Neural progenitor cell (in vitro differentiated cells): ENCODE measurements at regions not wholly inside any gene's neighbourhood (a gene's known extent, or its start where the extent isn't known, plus 50 kb on each side); places are given as distances from the start of the nearest gene placed in this dataset.

Experiments
- DNase-seq: peaks from one replicate; pipeline ENCODE4 v3.0.0-alpha.2; 2016; ENCODE audit warnings: low spot score
- H2AFZ ChIP-seq: fragments of 200-600 bp; sonication (generic); replicated peaks from 2 replicates; pipeline ENCODE4 v1.6.1; 2016; ENCODE audit warnings: antibody characterized with exemption
- H3F3A ChIP-seq: fragments of 200-600 bp; sonication (generic); 2 replicates; pipeline ENCODE4 v1.6.1; 2016; ENCODE audit warnings: antibody characterized with exemption, low read depth
- H3K27ac ChIP-seq: fragments of 200-600 bp; sonication (generic); 2 replicates; pipeline ENCODE4 v1.5.1; 2016; ENCODE audit warnings: mild to moderate bottlenecking
- H3K27me3 ChIP-seq: fragments of 200-600 bp; sonication (generic); 2 replicates; pipeline ENCODE4 v1.6.1; 2016; ENCODE audit warnings: mild to moderate bottlenecking, moderate library complexity
- H3K36me3 ChIP-seq: fragments of 200-600 bp; sonication (generic); 2 replicates; pipeline ENCODE4 v1.5.1; 2016
- H3K4me1 ChIP-seq: fragments of 200-600 bp; sonication (generic); 2 replicates; pipeline ENCODE4 v1.6.1; 2016; ENCODE audit warnings: mixed run types
- H3K4me2 ChIP-seq: fragments of 200-600 bp; sonication (generic); 2 replicates; pipeline ENCODE4 v1.6.1; 2016
- H3K4me3 ChIP-seq: fragments of 200-600 bp; sonication (generic); 2 replicates; pipeline ENCODE4 v1.5.1; 2016
- H3K79me2 ChIP-seq: fragments of 200-600 bp; sonication (generic); 2 replicates; pipeline ENCODE4 v1.6.1; 2016; ENCODE audit warnings: low read depth
- H3K9ac ChIP-seq: fragments of 200-600 bp; sonication (generic); 2 replicates; pipeline ENCODE4 v1.6.1; 2016
- H3K9me3 ChIP-seq: fragments of 200-600 bp; sonication (generic); 2 replicates; pipeline ENCODE4 v1.5.1; 2016; ENCODE audit warnings: low read depth
- H4K20me1 ChIP-seq: fragments of 200-600 bp; sonication (generic); 2 replicates; pipeline ENCODE4 v1.6.1; 2016; ENCODE audit warnings: low read depth
- H3K27ac Mint-ChIP-seq: 3 replicates; pipeline ENCODE4 v1.8.0; 2021; ENCODE audit warnings: mixed read lengths
- H3K27me3 Mint-ChIP-seq: 2 replicates; pipeline ENCODE4 v1.8.0; 2022; ENCODE audit warnings: low read depth, mild to moderate bottlenecking, inconsistent platforms, moderate library complexity, mixed read lengths; ENCODE audit not compliant: insufficient read depth
- H3K36me3 Mint-ChIP-seq: 3 replicates; pipeline ENCODE4 v1.8.0; 2021; ENCODE audit warnings: mixed read lengths
- H3K4me1 Mint-ChIP-seq: 3 replicates; pipeline ENCODE4 v1.8.0; 2021; ENCODE audit warnings: mixed read lengths
- H3K4me3 Mint-ChIP-seq: 3 replicates; pipeline ENCODE4 v1.8.0; 2021; ENCODE audit warnings: mild to moderate bottlenecking, moderate library complexity, mixed read lengths
- H3K9me3 Mint-ChIP-seq: 3 replicates; pipeline ENCODE4 v1.8.0; 2020; ENCODE audit warnings: mixed read lengths
- EZH2 ChIP-seq: fragments of 200-600 bp; sonication (generic); IDR thresholded peaks from 2 replicates; pipeline ENCODE4 v1.6.1; 2017; ENCODE audit warnings: antibody characterized with exemption, mild to moderate bottlenecking, moderate library complexity
- EZH2phosphoT487 ChIP-seq: fragments of 200-600 bp; sonication (generic); IDR thresholded peaks from 2 replicates; pipeline ENCODE4 v1.6.1; 2017; ENCODE audit warnings: antibody characterized with exemption
- TF ChIP-seq, protein P1 (sequence below): fragments of 200-600 bp; sonication (generic); IDR thresholded peaks from 2 replicates; pipeline ENCODE4 v1.5.1; 2017; ENCODE audit warnings: antibody characterized with exemption, mild to moderate bottlenecking

DNA sequence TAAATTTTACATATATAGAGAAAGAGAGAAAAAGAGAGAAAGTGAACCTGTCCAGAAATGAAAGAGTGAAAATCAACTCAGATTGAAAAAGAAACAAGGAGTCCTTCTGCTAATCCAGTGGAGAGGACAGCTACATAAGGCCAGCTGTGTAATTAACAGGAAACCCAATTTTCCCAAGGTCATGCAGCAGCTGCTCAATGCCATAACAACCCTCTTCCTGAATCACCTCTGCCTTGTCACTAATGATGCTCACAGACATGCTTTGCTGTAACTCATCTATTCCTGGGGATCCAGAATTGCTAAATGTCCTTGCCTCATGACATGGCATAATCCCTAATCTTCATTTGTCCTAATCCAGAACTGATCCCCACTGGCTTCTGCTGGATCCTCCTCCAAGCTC, 288.6 kb downstream of the NEBL start:
- Histone ChIP-seq H3K9me3 (no peaks in the 10 kb centered on the region), H3K27me3 (no peaks in the 10 kb centered on the region), H3K27ac (no peak overlapping the region), H3K79me2 (no peaks in the 10 kb centered on the region), H3F3A (no peaks in the 10 kb centered on the region), H3K9ac (no peak overlapping the region), H4K20me1 (no peaks in the 10 kb centered on the region), H3K4me1 (no peaks in the 10 kb centered on the region), H3K4me2 (no peak overlapping the region), H3K36me3 (no peaks in the 10 kb centered on the region), H2AFZ (no peak overlapping the region), H3K4me3 (no peak overlapping the region)
- Mint-ChIP-seq H3K27ac (no peak overlapping the region), H3K36me3 (no peaks in the 10 kb centered on the region), H3K9me3 (no peaks in the 10 kb centered on the region), H3K4me1 (no peaks in the 10 kb centered on the region), H3K4me3 (no peak overlapping the region), H3K27me3 (no peaks in the 10 kb centered on the region)
- TF ChIP-seq EZH2, result no peak
- TF ChIP-seq, protein P1, sequence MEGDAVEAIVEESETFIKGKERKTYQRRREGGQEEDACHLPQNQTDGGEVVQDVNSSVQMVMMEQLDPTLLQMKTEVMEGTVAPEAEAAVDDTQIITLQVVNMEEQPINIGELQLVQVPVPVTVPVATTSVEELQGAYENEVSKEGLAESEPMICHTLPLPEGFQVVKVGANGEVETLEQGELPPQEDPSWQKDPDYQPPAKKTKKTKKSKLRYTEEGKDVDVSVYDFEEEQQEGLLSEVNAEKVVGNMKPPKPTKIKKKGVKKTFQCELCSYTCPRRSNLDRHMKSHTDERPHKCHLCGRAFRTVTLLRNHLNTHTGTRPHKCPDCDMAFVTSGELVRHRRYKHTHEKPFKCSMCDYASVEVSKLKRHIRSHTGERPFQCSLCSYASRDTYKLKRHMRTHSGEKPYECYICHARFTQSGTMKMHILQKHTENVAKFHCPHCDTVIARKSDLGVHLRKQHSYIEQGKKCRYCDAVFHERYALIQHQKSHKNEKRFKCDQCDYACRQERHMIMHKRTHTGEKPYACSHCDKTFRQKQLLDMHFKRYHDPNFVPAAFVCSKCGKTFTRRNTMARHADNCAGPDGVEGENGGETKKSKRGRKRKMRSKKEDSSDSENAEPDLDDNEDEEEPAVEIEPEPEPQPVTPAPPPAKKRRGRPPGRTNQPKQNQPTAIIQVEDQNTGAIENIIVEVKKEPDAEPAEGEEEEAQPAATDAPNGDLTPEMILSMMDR, result no peak
- no peak for TF ChIP-seq EZH2phosphoT487
- DNase-seq, result no peak

DNA sequence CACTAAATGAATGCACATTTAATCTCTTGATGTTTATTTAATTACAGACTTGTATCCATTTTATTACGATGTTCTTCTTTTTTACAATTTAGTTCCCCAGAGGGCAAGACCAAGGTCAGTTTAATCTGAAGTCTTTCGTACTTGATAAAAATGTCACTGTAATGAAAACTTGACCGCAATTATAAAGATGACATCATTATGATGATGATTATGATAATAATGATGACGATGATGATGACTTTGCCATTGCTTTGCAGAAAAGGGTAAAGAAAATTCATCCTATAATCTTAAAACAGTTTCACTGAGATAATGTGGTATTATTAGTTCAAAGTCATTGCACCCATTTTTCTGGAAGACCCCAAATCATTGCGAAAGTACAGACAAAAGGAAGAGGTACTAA, 290.1 kb downstream of the NEBL start:
- no peaks in the 10 kb centered on the region for H3K4me1 ChIP-seq
- Mint-ChIP-seq H3K27me3 (no peaks in the 10 kb centered on the region), H3K27ac (no peak overlapping the region), H3K9me3 (peaks cover 2% of the 10 kb centered on the region), H3K4me1 (no peaks in the 10 kb centered on the region), H3K4me3 (no peak overlapping the region), H3K36me3 (no peaks in the 10 kb centered on the region)
- no peak overlapping the region for H3K9ac ChIP-seq
- H3K36me3 ChIP-seq, result no peaks in the 10 kb centered on the region
- H3K79me2 ChIP-seq, result no peaks in the 10 kb centered on the region
- no peak overlapping the region for H2AFZ ChIP-seq
- H3K27me3 ChIP-seq, result no peaks in the 10 kb centered on the region
- H3K4me3 ChIP-seq, result no peak overlapping the region
- DNase-seq, result no peak
- TF ChIP-seq EZH2phosphoT487 (no peak), EZH2 (no peak)
- TF ChIP-seq, protein P1, result no peak
- no peaks in the 10 kb centered on the region for H4K20me1 ChIP-seq
- no peak overlapping the region for H3K4me2 ChIP-seq
- no peaks in the 10 kb centered on the region for H3F3A ChIP-seq
- H3K9me3 ChIP-seq, result no peaks in the 10 kb centered on the region
- no peak overlapping the region for H3K27ac ChIP-seq

DNA sequence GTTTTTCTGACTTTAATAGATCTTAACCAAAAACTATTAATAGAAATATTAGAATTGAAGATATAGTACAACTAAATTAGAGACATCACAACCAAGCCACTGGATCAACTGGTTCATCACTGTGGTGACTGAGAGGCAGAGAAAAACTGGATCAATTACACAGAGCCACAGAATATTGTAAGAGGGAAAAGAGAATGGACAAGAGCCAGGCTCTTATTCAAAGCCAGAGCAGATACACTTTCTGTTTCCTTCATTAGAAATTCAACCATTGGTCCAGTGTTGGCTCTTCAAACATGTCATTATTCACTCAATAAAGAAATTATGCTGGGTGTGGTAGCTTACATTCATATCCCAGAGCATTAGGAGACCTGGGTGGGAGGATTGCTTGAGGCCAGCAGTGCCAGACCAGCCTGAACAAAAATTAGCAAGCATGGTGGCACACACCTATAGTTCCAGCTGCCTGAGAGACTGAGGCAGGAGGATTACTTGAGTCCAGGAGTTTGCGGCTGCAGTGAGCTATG, 295.1 kb downstream of the NEBL start:
- no peak for DNase-seq

More for the DNA sequence above, 295.1 kb downstream of the NEBL start:
- peaks cover 2% of the 10 kb centered on the region for H3K9me3 Mint-ChIP-seq
- no peaks in the 10 kb centered on the region for H3K36me3 Mint-ChIP-seq
- no peak overlapping the region for H3K4me2 ChIP-seq
- H3K36me3 ChIP-seq, result no peaks in the 10 kb centered on the region
- peaks cover 17% of the 10 kb centered on the region for H3K4me1 Mint-ChIP-seq
- H3K27ac Mint-ChIP-seq, result no peak overlapping the region
- H3K27ac ChIP-seq, result no peak overlapping the region
- no peak overlapping the region for H3K4me3 Mint-ChIP-seq
- H3K27me3 ChIP-seq, result no peaks in the 10 kb centered on the region
- no peak overlapping the region for H2AFZ ChIP-seq
- H3K9ac ChIP-seq, result no peak overlapping the region
- no peak for TF ChIP-seq EZH2phosphoT487
- TF ChIP-seq, protein P1, result no peak
- TF ChIP-seq EZH2, result no peak
- no peak overlapping the region for H3K4me3 ChIP-seq
- H3K27me3 Mint-ChIP-seq, result no peaks in the 10 kb centered on the region
- no peaks in the 10 kb centered on the region for H3K79me2 ChIP-seq
- H3K4me1 ChIP-seq, result peaks cover 8% of the 10 kb centered on the region
- H3K9me3 ChIP-seq, result no peaks in the 10 kb centered on the region
- H4K20me1 ChIP-seq, result no peaks in the 10 kb centered on the region
- no peaks in the 10 kb centered on the region for H3F3A ChIP-seq
